SU-DHL-6 (cell line): ENCODE measurements at regions not wholly inside any gene's neighbourhood (a gene's known extent, or its start where the extent isn't known, plus 50 kb on each side); places are given as distances from the start of the nearest gene placed in this dataset.

Source experiments
- H2AFZ ChIP-seq: fragments of 200-600 bp; sonication (generic); 2 replicates; pipeline ENCODE4 v1.6.1; 2014; ENCODE audit warnings: low read depth, mild to moderate bottlenecking, moderate library complexity, mixed read lengths, antibody characterized with exemption, low read length; ENCODE audit not compliant: severe bottlenecking
- H3F3A ChIP-seq: fragments of 200-600 bp; shearing (Covaris generic); 2 replicates; pipeline ENCODE4 v1.6.0; 2016; ENCODE audit warnings: antibody characterized with exemption, mild to moderate bottlenecking; ENCODE audit not compliant: insufficient read depth
- H3K27ac ChIP-seq: fragments of 200-600 bp; sonication (generic); 2 replicates; pipeline ENCODE4 v1.5.1; 2016; ENCODE audit warnings: low read depth, mild to moderate bottlenecking, low read length, moderate library complexity, mixed read lengths
- H3K27me3 ChIP-seq: fragments of 200-600 bp; sonication (generic), shearing (Covaris generic); 2 replicates; pipeline ENCODE4 v1.6.0; 2014; ENCODE audit warnings: mild to moderate bottlenecking, low read length
- H3K36me3 ChIP-seq: fragments of 200-600 bp; sonication (generic); 2 replicates; pipeline ENCODE4 v1.6.1; 2014; ENCODE audit warnings: mild to moderate bottlenecking, low read length, mixed read lengths
- H3K4me2 ChIP-seq: fragments of 300-600, 200-600 bp; shearing (Covaris generic), sonication (generic); 2 replicates; pipeline ENCODE4 v1.6.0; 2014; ENCODE audit warnings: low read length, low read depth, mild to moderate bottlenecking; ENCODE audit not compliant: poor library complexity, severe bottlenecking
- H3K4me3 ChIP-seq: fragments of 200-600 bp; sonication (generic); 2 replicates; pipeline ENCODE4 v1.5.1; 2014; ENCODE audit warnings: antibody characterized with exemption, low read length, mild to moderate bottlenecking, mixed read lengths; ENCODE audit not compliant: insufficient read depth, poor library complexity, severe bottlenecking
- H3K79me2 ChIP-seq: fragments of 200-600 bp; sonication (generic); 2 replicates; pipeline ENCODE4 v1.6.1; 2014; ENCODE audit warnings: mild to moderate bottlenecking, low read length, moderate library complexity; ENCODE audit not compliant: insufficient read depth
- H3K9ac ChIP-seq: fragments of 200-600 bp; sonication (generic); 2 replicates; pipeline ENCODE4 v1.7.0; 2014; ENCODE audit warnings: mild to moderate bottlenecking, low read length
- H3K9me2 ChIP-seq: fragments of 200-600 bp; sonication (generic); replicated peaks from 2 replicates; pipeline ENCODE4 v1.6.1; 2014; ENCODE audit warnings: low read length; ENCODE audit not compliant: insufficient read depth
- H3K9me3 ChIP-seq: fragments of 200-600 bp; sonication (generic); 2 replicates; pipeline ENCODE4 v1.6.1; 2014; ENCODE audit warnings: low read length, mixed read lengths; ENCODE audit not compliant: insufficient read depth
- H4K20me1 ChIP-seq: fragments of 200-600 bp; sonication (generic); 2 replicates; pipeline ENCODE4 v1.6.1; 2014; ENCODE audit warnings: low read depth, mild to moderate bottlenecking, antibody characterized with exemption, low read length, moderate library complexity, mixed read lengths
- EZH2phosphoT487 ChIP-seq: fragments of 200-600 bp; sonication (generic), shearing (Covaris generic); conservative IDR thresholded peaks from 2 replicates; pipeline ENCODE4 v1.6.1; 2018; ENCODE audit warnings: mild to moderate bottlenecking, antibody characterized with exemption, low read length, moderate library complexity, mixed read lengths
- TF ChIP-seq, protein P1 (sequence below): fragments of 200-600 bp; sonication (generic); IDR thresholded peaks from one replicate; pipeline ENCODE4 v1.5.1; 2017; ENCODE audit warnings: antibody characterized with exemption, mild to moderate bottlenecking, low read length, moderate library complexity; ENCODE audit not compliant: insufficient read depth, poor library complexity, severe bottlenecking

DNA sequence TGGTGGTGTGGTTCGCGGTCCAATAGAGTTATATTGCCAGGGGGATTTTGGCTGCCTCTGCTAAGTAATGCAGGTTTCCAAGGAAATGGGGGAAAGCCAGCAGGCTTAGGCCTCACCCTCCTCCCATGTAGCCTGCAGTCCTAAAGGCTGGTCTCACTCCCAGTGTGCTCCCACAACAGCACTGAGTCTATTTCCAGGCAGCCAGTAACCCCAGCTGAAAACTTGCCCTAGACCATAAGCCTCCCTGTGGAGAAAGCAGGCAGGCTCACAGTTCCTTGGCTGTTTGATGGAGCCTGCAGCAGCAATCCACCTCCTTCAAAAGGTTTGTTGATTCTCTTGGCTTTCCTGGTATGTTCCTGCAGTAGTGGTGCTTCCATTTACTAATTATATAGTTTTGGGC, 220.0 kb upstream of the ZNF804B start:
- no peak overlapping the region for H3K9ac ChIP-seq
- no peak overlapping the region for H3K4me2 ChIP-seq
- no peak overlapping the region for H3K4me3 ChIP-seq
- no peak overlapping the region for H3K27ac ChIP-seq
- H3F3A ChIP-seq, result no peaks in the 10 kb centered on the region
- H3K9me2 ChIP-seq, result no peaks in the 10 kb centered on the region
- H3K27me3 ChIP-seq, result no peaks in the 10 kb centered on the region
- no peaks in the 10 kb centered on the region for H4K20me1 ChIP-seq
- no peak overlapping the region for H2AFZ ChIP-seq
- H3K36me3 ChIP-seq, result no peaks in the 10 kb centered on the region
- TF ChIP-seq EZH2phosphoT487, result no peak
- TF ChIP-seq, protein P1, sequence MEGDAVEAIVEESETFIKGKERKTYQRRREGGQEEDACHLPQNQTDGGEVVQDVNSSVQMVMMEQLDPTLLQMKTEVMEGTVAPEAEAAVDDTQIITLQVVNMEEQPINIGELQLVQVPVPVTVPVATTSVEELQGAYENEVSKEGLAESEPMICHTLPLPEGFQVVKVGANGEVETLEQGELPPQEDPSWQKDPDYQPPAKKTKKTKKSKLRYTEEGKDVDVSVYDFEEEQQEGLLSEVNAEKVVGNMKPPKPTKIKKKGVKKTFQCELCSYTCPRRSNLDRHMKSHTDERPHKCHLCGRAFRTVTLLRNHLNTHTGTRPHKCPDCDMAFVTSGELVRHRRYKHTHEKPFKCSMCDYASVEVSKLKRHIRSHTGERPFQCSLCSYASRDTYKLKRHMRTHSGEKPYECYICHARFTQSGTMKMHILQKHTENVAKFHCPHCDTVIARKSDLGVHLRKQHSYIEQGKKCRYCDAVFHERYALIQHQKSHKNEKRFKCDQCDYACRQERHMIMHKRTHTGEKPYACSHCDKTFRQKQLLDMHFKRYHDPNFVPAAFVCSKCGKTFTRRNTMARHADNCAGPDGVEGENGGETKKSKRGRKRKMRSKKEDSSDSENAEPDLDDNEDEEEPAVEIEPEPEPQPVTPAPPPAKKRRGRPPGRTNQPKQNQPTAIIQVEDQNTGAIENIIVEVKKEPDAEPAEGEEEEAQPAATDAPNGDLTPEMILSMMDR, result no peak
- H3K9me3 ChIP-seq, result no peaks in the 10 kb centered on the region
- H3K79me2 ChIP-seq, result no peaks in the 10 kb centered on the region

GRCh38 chr7:88523645-88524044, 217.0 kb upstream of the STEAP4 start:
- no peak overlapping the region for H3K4me3 ChIP-seq
- no peak overlapping the region for H3K4me2 ChIP-seq
- H3K79me2 ChIP-seq, result no peaks in the 10 kb centered on the region
- no peaks in the 10 kb centered on the region for H3K9me3 ChIP-seq
- H3K27ac ChIP-seq, result no peak overlapping the region
- H3F3A ChIP-seq, result no peaks in the 10 kb centered on the region
- H4K20me1 ChIP-seq, result no peaks in the 10 kb centered on the region
- no peak for TF ChIP-seq EZH2phosphoT487
- TF ChIP-seq, protein P1, result no peak
- H2AFZ ChIP-seq, result no peak overlapping the region
- no peaks in the 10 kb centered on the region for H3K27me3 ChIP-seq
- no peaks in the 10 kb centered on the region for H3K9me2 ChIP-seq
- H3K36me3 ChIP-seq, result no peaks in the 10 kb centered on the region
- H3K9ac ChIP-seq, result no peak overlapping the region

DNA sequence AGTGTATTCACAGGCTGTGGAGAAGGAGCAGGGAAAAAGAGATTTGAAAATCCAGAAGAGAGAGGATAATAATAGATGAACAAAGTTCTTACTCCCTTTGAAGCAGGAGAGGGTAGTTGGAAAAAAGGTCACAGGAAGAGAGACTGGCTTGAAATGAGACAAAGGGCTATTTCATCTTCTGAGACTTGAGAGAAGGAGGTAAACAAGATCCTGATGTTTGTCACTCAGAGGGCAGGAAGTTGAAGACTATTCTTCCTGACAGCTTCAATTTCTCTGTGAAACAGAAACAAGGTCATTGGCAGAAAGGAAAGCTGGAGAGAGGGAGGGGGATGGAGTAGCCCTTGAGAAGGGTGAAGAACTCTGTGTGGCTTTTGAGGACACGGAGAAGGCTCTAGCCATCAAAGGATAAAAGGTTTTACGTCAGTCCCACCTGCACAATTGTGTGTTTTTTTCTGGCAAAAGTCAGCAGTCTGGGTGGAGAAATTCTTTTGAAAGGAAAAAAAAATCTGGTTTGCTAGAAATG, 216.1 kb upstream of the STEAP4 start:
- no peaks in the 10 kb centered on the region for H4K20me1 ChIP-seq
- H3K9me3 ChIP-seq, result no peaks in the 10 kb centered on the region
- no peaks in the 10 kb centered on the region for H3K36me3 ChIP-seq
- no peaks in the 10 kb centered on the region for H3K9me2 ChIP-seq
- no peaks in the 10 kb centered on the region for H3K79me2 ChIP-seq
- TF ChIP-seq, protein P1, result no peak
- no peak for TF ChIP-seq EZH2phosphoT487
- no peak overlapping the region for H3K9ac ChIP-seq
- no peak overlapping the region for H3K27ac ChIP-seq
- H3K4me3 ChIP-seq, result no peak overlapping the region
- H3F3A ChIP-seq, result no peaks in the 10 kb centered on the region
- H2AFZ ChIP-seq, result no peak overlapping the region
- H3K27me3 ChIP-seq, result no peaks in the 10 kb centered on the region
- no peak overlapping the region for H3K4me2 ChIP-seq
